Astrocyte of the spinal cord (primary cell): ENCODE measurements at regions not wholly inside any gene's neighbourhood (a gene's known extent, or its start where the extent isn't known, plus 50 kb on each side); places are given as distances from the start of the nearest gene placed in this dataset.
A peak's percentile ranks its signal among the peaks of the same experiment; 100 is the strongest.
"Not testable (repeated sequence)": the region's sequence is repeated elsewhere in the genome, so short reads cannot be mapped to it uniquely, and the experiment has no call there.

Experiments
- DNase-seq: peaks from one replicate; pipeline ENCODE4 v3.0.0; 2011; ENCODE audit warnings: low read depth, low spot score
- H3K4me3 ChIP-seq: 2 replicates; pipeline ENCODE4 v1.5.1; 2011; ENCODE audit warnings: low read depth, mild to moderate bottlenecking, low read length, moderate library complexity
- in situ Hi-C: cut with HindIII; loops from 2 replicates; pipeline ENCODE4 v1.10.0; 2017; ENCODE audit warnings: low sequenced_read_pairs
- TF ChIP-seq, protein P1 (sequence below): IDR thresholded peaks from 2 replicates; pipeline ENCODE4 v1.5.1; 2012; ENCODE audit warnings: low read depth, mild to moderate bottlenecking, low read length, inconsistent platforms

DNA sequence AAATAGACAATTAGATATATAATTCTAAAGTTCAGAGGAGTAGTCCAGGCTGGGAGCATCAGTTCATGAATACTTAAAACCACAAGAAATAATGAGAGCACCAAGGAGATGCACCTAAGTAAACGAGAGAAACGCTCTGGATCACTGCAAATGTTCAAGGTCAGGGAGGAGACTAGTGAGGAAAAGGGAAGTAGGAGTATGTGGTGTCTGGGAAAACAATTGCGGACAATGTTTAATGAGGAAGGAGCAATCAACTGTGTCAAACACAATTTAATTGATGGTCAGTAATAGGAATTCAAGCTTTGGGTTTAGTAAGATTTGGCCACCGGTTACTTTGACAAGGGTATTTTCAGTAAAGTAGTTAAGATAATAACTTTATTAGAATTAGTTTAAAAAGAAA, 652.2 kb downstream of the DACH1 start:
- in situ Hi-C loops: no loop called here

DNA sequence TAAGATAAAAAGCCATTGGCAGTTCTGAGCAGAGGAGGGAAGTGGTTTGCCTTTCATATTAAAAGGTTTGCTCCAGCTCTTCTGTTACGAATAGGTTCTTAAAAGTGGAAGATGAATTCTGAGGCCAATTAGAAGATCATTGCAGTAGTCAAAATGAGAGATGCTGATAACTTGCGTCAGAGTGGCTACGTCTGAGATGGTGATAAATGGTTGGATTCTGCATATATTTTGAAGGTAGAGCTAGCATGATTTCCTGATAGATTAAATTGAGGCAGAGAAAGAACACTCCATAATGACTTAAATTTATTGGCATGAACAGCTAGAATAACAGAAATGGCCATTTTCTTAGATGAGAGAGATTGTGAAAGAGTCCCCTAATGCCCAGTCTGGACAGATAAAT, 652.6 kb downstream of the DACH1 start:
- no peak for DNase-seq
- TF ChIP-seq, protein P1, sequence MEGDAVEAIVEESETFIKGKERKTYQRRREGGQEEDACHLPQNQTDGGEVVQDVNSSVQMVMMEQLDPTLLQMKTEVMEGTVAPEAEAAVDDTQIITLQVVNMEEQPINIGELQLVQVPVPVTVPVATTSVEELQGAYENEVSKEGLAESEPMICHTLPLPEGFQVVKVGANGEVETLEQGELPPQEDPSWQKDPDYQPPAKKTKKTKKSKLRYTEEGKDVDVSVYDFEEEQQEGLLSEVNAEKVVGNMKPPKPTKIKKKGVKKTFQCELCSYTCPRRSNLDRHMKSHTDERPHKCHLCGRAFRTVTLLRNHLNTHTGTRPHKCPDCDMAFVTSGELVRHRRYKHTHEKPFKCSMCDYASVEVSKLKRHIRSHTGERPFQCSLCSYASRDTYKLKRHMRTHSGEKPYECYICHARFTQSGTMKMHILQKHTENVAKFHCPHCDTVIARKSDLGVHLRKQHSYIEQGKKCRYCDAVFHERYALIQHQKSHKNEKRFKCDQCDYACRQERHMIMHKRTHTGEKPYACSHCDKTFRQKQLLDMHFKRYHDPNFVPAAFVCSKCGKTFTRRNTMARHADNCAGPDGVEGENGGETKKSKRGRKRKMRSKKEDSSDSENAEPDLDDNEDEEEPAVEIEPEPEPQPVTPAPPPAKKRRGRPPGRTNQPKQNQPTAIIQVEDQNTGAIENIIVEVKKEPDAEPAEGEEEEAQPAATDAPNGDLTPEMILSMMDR: no peak
- in situ Hi-C loops: no loop called here
- H3K4me3 ChIP-seq: no peak overlapping the region

More for the DNA sequence above, 652.2 kb downstream of the DACH1 start:
- TF ChIP-seq, protein P1: no peak
- DNase-seq: no peak
- no peak overlapping the region for H3K4me3 ChIP-seq

DNA sequence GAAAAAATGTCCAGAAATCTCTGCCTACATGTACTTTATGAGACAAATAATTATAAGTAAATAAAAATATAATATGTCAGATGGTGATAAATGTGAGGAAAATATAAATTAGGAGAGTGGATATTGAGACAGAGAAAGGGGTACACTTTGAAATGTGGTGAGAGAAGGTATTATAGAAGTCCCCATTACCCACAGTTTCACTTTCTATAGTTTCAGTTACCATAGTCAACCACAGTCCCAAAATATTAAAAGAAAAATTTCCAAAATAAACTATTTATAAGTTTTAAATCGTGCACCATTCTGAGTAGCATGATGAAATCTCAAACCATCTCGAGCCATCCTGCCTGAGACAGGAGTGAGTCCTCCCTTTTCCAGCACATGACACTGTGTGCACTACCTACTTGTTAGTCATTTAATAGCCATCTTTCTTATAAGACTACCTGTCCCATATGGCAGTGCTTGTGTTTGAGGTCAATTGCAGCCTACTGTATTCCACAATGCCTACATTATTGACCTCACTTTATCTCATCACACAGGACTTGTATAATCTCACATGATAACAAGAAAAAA, 653.7 kb downstream of the DACH1 start:
- H3K4me3 ChIP-seq: no peak overlapping the region
- in situ Hi-C loops: no loop called here
- DNase-seq: no peak
- TF ChIP-seq, protein P1: no peak

DNA sequence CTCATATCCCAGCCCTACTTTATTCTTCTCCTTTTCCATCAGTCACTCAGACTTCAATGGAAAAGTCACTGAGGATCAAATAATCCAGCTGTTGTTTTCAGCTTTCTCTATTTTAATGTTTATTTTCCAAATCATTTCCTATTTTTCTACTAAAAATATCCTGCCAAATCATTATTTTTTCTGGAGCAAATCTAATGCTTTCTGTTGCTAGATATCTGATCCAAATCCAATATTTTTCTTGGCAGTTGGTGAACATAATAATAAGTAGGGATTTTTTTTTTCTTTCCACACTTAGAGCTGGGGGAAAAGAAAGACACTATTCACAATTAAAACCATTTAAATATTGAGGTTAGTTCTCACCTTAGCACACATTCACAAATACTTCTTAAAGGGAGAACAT, 656.1 kb downstream of the DACH1 start:
- H3K4me3 ChIP-seq: no peak overlapping the region
- TF ChIP-seq, protein P1: no peak
- peak; percentile 13 for DNase-seq
- in situ Hi-C loops: no loop called here

DNA sequence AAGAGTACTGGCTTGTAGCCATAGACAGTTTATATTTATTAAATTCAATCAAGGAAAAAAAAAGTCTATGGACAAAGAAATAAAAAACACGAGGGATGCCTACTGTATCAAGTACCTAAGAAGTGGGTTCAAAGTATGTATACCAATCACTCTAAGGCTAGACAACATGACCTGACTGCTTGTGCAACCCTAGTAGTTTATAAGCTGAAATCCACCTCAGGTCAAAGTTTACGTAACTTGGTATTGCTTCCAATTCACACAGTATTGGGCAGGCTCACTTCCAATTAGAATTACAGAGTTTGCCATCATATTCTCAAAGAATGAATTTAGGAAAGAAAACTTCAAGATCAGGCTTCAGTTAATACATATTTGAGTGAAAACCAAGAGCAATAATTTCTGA, 657.8 kb downstream of the DACH1 start:
- TF ChIP-seq, protein P1: no peak
- in situ Hi-C loops: no loop called here
- no peak for DNase-seq
- H3K4me3 ChIP-seq: no peak overlapping the region

DNA sequence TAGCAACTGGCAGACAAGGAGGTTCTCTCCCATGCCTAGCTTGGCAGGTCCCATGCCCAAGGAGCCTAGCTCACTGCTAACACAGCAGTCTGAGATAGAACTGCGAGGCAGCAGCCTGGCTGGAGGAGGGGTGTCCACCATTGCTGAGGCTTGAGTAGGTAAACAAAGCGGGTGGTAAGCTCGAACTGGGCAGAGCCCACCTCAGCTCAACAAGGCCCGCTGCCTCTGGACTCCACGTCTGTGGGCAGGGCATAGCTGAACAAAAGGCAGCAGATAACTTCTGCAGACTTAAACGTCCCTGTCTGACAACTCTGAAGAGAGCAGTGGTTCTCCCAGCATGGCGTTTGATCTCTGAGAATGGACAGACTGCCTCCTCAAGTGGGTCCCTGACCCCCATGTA, 682.4 kb downstream of the DACH1 start:
- DNase-seq, H3K4me3 ChIP-seq, in situ Hi-C loops: not testable (repeated sequence)

DNA sequence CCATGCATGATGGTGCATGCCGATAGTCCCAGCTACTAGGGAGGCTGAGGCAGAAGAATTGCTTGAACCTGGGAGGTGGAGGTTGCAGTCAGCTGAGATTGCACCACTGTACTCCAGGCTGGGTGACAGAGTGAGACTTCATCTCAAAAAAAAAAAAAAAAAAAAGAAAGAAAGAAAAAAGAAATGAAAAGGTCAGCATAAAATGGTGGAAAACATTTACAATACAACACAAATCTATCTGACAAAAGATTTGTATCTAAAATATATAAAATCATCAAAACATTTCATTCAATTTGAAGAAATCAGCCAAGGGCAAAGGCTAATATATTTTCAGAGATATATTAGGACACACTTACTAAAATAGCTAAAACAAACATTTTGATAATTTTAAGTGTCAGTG, 683.7 kb downstream of the DACH1 start:
- DNase-seq, H3K4me3 ChIP-seq, in situ Hi-C loops: not testable (repeated sequence)

DNA sequence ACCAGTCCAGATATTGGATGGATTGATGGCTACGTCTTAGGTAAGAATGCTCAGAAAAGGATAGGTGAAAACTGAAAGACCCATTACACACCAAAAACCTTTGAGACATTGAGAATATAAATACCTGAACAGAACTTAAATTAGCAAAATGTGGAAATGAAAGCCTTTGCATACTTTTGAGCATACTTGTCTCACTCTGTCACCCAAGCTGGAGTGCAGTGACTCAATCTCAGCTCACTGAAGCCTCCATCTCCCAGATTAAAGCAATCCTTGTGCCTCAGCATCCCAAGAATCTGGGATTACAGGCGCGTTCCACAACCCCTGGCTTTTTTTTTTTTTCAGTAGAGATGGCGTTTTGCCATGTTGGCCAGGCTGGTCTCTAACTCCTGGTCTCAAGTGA, 695.3 kb downstream of the DACH1 start:
- H3K4me3 ChIP-seq: no peak overlapping the region
- no peak for DNase-seq
- TF ChIP-seq, protein P1: no peak
- in situ Hi-C loops: no loop called here
